HepG2 (cell line): ENCODE measurements at regions not wholly inside any gene's neighbourhood (a gene's known extent, or its start where the extent isn't known, plus 50 kb on each side); places are given as distances from the start of the nearest gene placed in this dataset.

Experiments
- ATAC-seq: fragments of 200-7000 bp; cut with Tn5 transposase; 3 replicates; pipeline ENCODE4 v1.9.1; 2020; ENCODE audit warnings: mild to moderate bottlenecking, moderate library complexity
- BruUV-seq: library from RNA; stranded (reverse); fragments of 400-500 nt; replicated peaks from 2 replicates; lab custom pipeline; 2021; lab: Mats Ljungman, UMichigan
- CTCF ChIA-PET: fragments of 300-600 bp; formaldehyde crosslinking; extraction: SDS; loops from one replicate; lab custom pipeline; 2021; ENCODE audit warnings: low total read pairs, inconsistent platforms, low intra/inter-chr PET ratio; lab: Yijun Ruan, JAX
- POLR2A ChIA-PET: fragments of 350-600 bp; sonication (Branson Sonifier 250); formaldehyde crosslinking; loops from one replicate; lab custom pipeline; 2020; ENCODE audit warnings: antibody characterized with exemption, inconsistent platforms; lab: Yijun Ruan, JAX
- DNase-seq: peaks from one replicate; pipeline ENCODE4 v3.0.0-alpha.2; 2015; ENCODE audit warnings: low spot score
- FAIRE-seq: peaks from 3 replicates; lab custom pipeline; 2011; peaks lifted over from hg19 to GRCh38; lab: Jason Lieb, UNC
- H2AFZ ChIP-seq: one replicate; pipeline ENCODE4 v1.6.1; 2011; ENCODE audit warnings: low read length, inconsistent platforms
- H3K27ac ChIP-seq: fragments of 300-600 bp; 3 replicates; pipeline ENCODE4 v1.8.0; 2011; ENCODE audit warnings: mixed run types, mild to moderate bottlenecking, mixed read lengths, low read length, inconsistent platforms; ENCODE audit not compliant: insufficient read depth; ENCODE audit errors: extremely low read length
- H3K27me3 ChIP-seq, 2 experiments: fragments of 200-600 bp in 1 of 2; 2 replicates in 1 of 2; 3 replicates in 1 of 2; pipeline versions ENCODE4 v1.6.0 to v1.8.0; 2011; ENCODE audit warnings: low read length in 2 of 2, mild to moderate bottlenecking in 2 of 2, moderate library complexity in 2 of 2, inconsistent platforms in 1 of 2; ENCODE audit not compliant: insufficient read depth in 2 of 2, control insufficient read depth in 1 of 2
- H3K36me3 ChIP-seq, 2 experiments: fragments of 200-600 bp in 1 of 2; replicated peaks in 1 of 2; 2 replicates in 1 of 2; 3 replicates in 1 of 2; pipeline versions ENCODE4 v1.5.1 to v1.8.0; 2011; ENCODE audit warnings: low read length in 2 of 2, inconsistent platforms in 1 of 2; ENCODE audit not compliant: insufficient read depth in 2 of 2, control insufficient read depth in 1 of 2
- H3K4me1 ChIP-seq: 2 replicates; pipeline ENCODE4 v1.5.1; 2012; ENCODE audit warnings: low read length, inconsistent platforms; ENCODE audit not compliant: insufficient read depth
- H3K4me2 ChIP-seq: 2 replicates; pipeline ENCODE4 v1.6.0; 2011; ENCODE audit warnings: low read depth, low read length, inconsistent platforms
- H3K4me3 ChIP-seq, 3 experiments: fragments of 200-600 bp in 1 of 3; sonication (generic), shearing (Covaris generic) in 1 of 3; replicated peaks in 1 of 3; 2 replicates each; pipeline ENCODE4 v1.5.1; 2011 to 2016; ENCODE audit warnings: low read length in 3 of 3, inconsistent platforms in 2 of 3, low read depth in 2 of 3, mild to moderate bottlenecking in 2 of 3, control low read depth in 1 of 3, mixed read lengths in 1 of 3; ENCODE audit not compliant: insufficient read depth in 1 of 3
- H3K79me2 ChIP-seq: one replicate; pipeline ENCODE4 v1.6.1; 2011; ENCODE audit warnings: low read length, inconsistent platforms; ENCODE audit not compliant: insufficient read depth
- H3K9ac ChIP-seq: 2 replicates; pipeline ENCODE4 v1.6.0; 2011; ENCODE audit warnings: mild to moderate bottlenecking, low read depth, low read length, inconsistent platforms; ENCODE audit not compliant: insufficient read depth
- H3K9me3 ChIP-seq: 2 replicates; pipeline ENCODE4 v1.5.1; 2012; ENCODE audit warnings: mild to moderate bottlenecking, low read length
- H4K20me1 ChIP-seq: 2 replicates; pipeline ENCODE4 v1.6.0; 2011; ENCODE audit warnings: inconsistent platforms, mild to moderate bottlenecking, low read length, moderate library complexity; ENCODE audit not compliant: insufficient read depth
- SRF ChIP-seq: IDR thresholded peaks from 2 replicates; pipeline ENCODE4 v1.6.1; 2011; ENCODE audit warnings: mild to moderate bottlenecking, low read depth, low read length, moderate library complexity
- ZFP41 ChIP-seq: sonication (generic); formaldehyde crosslinking; IDR thresholded peaks from 2 replicates; pipeline ENCODE4 v1.4.0; 2020; ENCODE audit warnings: mild to moderate bottlenecking, missing genetic modification reagents, borderline replicate concordance
- ZNF446 ChIP-seq: sonication (generic); formaldehyde crosslinking; IDR thresholded peaks from 2 replicates; pipeline ENCODE4 v1.5.0; 2020; ENCODE audit warnings: mild to moderate bottlenecking, missing genetic modification reagents
- WGBS: methylation state at CpG from one replicate; pipeline ENCODE4 v1.1.6; 2017; ENCODE audit warnings: low lambda C conversion rate; 5-methylcytosine and 5-hydroxymethylcytosine counted together
- in situ Hi-C: cut with HindIII; loops from 2 replicates; pipeline ENCODE4 v1.10.0; 2017; ENCODE audit warnings: low pct_unique_long_range_greater_than_20kb; ENCODE audit not compliant: extremely low pct_ligation_motif_present
- intact Hi-C: fragments of 100-400 bp; cut with micrococcal nuclease; formaldehyde crosslinking; loops from one replicate; pipeline ENCODE4 v1.10.0; 2022; ENCODE audit not compliant: unreplicated experiment
- TF ChIP-seq, protein P1 (sequence below): sonication (generic); formaldehyde crosslinking; IDR thresholded peaks from 2 replicates; pipeline ENCODE4 v1.5.1; 2020; ENCODE audit warnings: mild to moderate bottlenecking, missing genetic modification reagents, moderate library complexity

DNA sequence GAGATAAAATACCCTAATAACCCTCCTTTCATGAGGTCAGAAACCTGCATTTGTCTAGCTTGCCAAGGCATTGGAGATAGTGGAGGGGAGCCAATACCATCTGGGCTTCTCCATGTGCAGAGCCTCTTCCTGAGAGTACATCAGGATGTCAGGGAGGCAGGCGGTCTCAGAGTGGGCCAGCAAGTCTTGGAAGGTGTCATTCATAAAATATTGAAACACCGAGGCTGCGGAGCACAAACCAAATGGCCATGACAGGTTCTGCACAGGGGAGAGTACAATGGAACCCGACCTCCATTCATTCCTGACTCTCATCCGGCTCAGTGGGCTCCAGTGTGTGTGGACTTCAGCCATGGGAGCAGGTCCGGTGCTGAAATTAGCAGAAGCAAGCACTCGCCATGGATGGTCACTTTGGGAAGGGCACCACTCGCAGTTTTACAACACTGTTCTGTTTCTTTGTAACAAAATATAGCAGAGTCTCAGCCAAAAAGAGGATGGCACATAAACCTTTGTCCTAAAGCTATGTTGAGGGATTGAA lies 446.6 kb downstream of the SIPA1L2 start:
- H4K20me1 ChIP-seq, result no peaks in the 10 kb centered on the region
- CTCF ChIA-PET, result no interaction called here
- H3K4me3 ChIP-seq, result no peak overlapping the region
- DNase-seq, result no peak
- H3K36me3 ChIP-seq, result no peaks in the 10 kb centered on the region
- no peak overlapping the region for H3K27ac ChIP-seq
- in situ Hi-C loops (no loop called here), intact Hi-C loops (no loop called here)
- no peak for FAIRE-seq
- no peak overlapping the region for H3K9ac ChIP-seq
- WGBS, result 10% methylated on average over 2 of the region's 8 CpGs
- H2AFZ ChIP-seq, result no peak overlapping the region
- POLR2A ChIA-PET, result no interaction called here
- H3K27me3 ChIP-seq, result peaks cover 1 to 12% of the 10 kb centered on the region in 2 experiments; a peak in 3 of 5 replicates
- no peaks in the 10 kb centered on the region for H3K9me3 ChIP-seq
- ATAC-seq, result no peak
- BruUV-seq, result no TSS peak
- no peak for TF ChIP-seq SRF
- no peak for TF ChIP-seq ZNF446 (CRISPR knock-in tag)
- no peak overlapping the region for H3K4me2 ChIP-seq
- no peaks in the 10 kb centered on the region for H3K4me1 ChIP-seq
- H3K79me2 ChIP-seq, result no peaks in the 10 kb centered on the region

DNA sequence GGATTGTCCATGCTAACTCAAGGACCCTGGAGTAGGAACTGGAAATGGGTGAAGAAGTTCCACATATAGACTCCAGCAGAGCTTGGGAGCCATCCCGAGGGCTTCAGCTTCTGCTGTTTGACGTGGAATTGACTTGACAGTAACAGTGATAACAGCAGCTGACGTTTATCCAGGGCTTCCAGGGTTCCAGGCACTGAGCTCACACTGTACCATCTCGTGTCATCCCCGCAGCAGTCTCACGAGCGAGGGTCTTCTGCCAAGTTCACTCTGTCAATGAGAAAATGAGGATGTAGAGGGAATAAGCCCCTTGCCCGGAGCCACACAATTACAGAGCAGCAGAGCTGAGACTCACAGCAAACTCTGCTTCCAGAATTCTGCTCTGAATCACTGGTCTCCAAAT lies 447.7 kb downstream of the SIPA1L2 start:
- no peak for FAIRE-seq
- POLR2A ChIA-PET, result no interaction called here
- CTCF ChIA-PET, result no interaction called here

More for the DNA sequence above, 447.7 kb downstream of the SIPA1L2 start:
- H3K9ac ChIP-seq, result no peak overlapping the region
- no peaks in the 10 kb centered on the region for H3K9me3 ChIP-seq
- H4K20me1 ChIP-seq, result no peaks in the 10 kb centered on the region
- DNase-seq (no peak), ATAC-seq (no peak)
- TF ChIP-seq ZFP41 (CRISPR knock-in tag), result no peak
- TF ChIP-seq, protein P1, sequence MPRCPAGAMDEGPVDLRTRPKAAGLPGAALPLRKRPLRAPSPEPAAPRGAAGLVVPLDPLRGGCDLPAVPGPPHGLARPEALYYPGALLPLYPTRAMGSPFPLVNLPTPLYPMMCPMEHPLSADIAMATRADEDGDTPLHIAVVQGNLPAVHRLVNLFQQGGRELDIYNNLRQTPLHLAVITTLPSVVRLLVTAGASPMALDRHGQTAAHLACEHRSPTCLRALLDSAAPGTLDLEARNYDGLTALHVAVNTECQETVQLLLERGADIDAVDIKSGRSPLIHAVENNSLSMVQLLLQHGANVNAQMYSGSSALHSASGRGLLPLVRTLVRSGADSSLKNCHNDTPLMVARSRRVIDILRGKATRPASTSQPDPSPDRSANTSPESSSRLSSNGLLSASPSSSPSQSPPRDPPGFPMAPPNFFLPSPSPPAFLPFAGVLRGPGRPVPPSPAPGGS (CRISPR knock-in tag), result no peak
- no peaks in the 10 kb centered on the region for H3K4me1 ChIP-seq
- BruUV-seq, result no TSS peak
- in situ Hi-C loops, result no loop called here
- H2AFZ ChIP-seq, result no peak overlapping the region
- H3K4me3 ChIP-seq, result no peak overlapping the region
- no peak overlapping the region for H3K27ac ChIP-seq
- WGBS, result 0% methylated on average over 4 of the region's 8 CpGs
- no peaks in the 10 kb centered on the region for H3K79me2 ChIP-seq
- peaks cover 1 to 12% of the 10 kb centered on the region in 2 experiments; a peak in 3 of 5 replicates for H3K27me3 ChIP-seq
- H3K36me3 ChIP-seq, result no peaks in the 10 kb centered on the region
- H3K4me2 ChIP-seq, result no peak overlapping the region
- intact Hi-C loops, result no loop called here
